ENCODE measurements at regions not wholly inside any gene's neighbourhood (a gene's known extent, or its start where the extent isn't known, plus 50 kb on each side); places are given as distances from the start of the nearest gene placed in this dataset.

- DNase-seq (ENCODE audit: low read depth in 4 of 4, low spot score in 3 of 4): no peak
Observed at GRCh38 chr19:28898249-28898648, 314.7 kb downstream of the UQCRFS1 start.

GRCh38 chr19:28889941-28890670, 322.8 kb downstream of the UQCRFS1 start:
- no peak for DNase-seq (ENCODE audit: low read depth in 4 of 4, low spot score in 3 of 4)

- DNase-seq (ENCODE audit: low read depth in 4 of 4, low spot score in 3 of 4): peak in 1 of 4 donors; percentile 31
Observed at GRCh38 chr19:28887920-28888618, 324.9 kb downstream of the UQCRFS1 start.

- DNase-seq (ENCODE audit: low read depth in 4 of 4, low spot score in 3 of 4): no peak
Observed at GRCh38 chr19:28886708-28887107, 326.2 kb downstream of the UQCRFS1 start.

- DNase-seq (ENCODE audit: low read depth in 4 of 4, low spot score in 3 of 4): no peak
Observed at GRCh38 chr19:28885965-28886364, 327.0 kb downstream of the UQCRFS1 start.

- no peak for DNase-seq (ENCODE audit: low read depth in 4 of 4, low spot score in 3 of 4)
Observed at GRCh38 chr19:28884786-28885476, 328.0 kb downstream of the UQCRFS1 start.

- no peak for DNase-seq (ENCODE audit: low read depth in 4 of 4, low spot score in 3 of 4)
Observed at GRCh38 chr19:28883241-28883693, 329.7 kb downstream of the UQCRFS1 start.

GRCh38 chr19:28882818-28883217, 330.1 kb downstream of the UQCRFS1 start:
- DNase-seq (ENCODE audit: low read depth in 4 of 4, low spot score in 3 of 4): no peak

GRCh38 chr19:28881616-28882015, 331.3 kb downstream of the UQCRFS1 start:
- peak in 1 of 4 donors; percentile 15 for DNase-seq (ENCODE audit: low read depth in 4 of 4, low spot score in 3 of 4)

- DNase-seq (ENCODE audit: low read depth in 4 of 4, low spot score in 3 of 4): no peak
Observed at GRCh38 chr19:28880735-28881401, 332.1 kb downstream of the UQCRFS1 start.

- peak; percentile 39 to 66 (median 55) for DNase-seq (ENCODE audit: low read depth in 4 of 4, low spot score in 3 of 4)
Observed at GRCh38 chr19:28878862-28879566, 333.9 kb downstream of the UQCRFS1 start.

- DNase-seq (ENCODE audit: low read depth in 4 of 4, low spot score in 3 of 4): no peak
Observed at GRCh38 chr19:28876609-28877123, 336.3 kb downstream of the UQCRFS1 start.

- DNase-seq (ENCODE audit: low read depth in 4 of 4, low spot score in 3 of 4): no peak
Observed at GRCh38 chr19:28874742-28875141, 338.2 kb downstream of the UQCRFS1 start.

- no peak for DNase-seq (ENCODE audit: low read depth in 4 of 4, low spot score in 3 of 4)
Observed at GRCh38 chr19:28873301-28873700, 339.6 kb downstream of the UQCRFS1 start.

GRCh38 chr19:28871099-28871725, 341.7 kb downstream of the UQCRFS1 start:
- DNase-seq (ENCODE audit: low read depth in 4 of 4, low spot score in 3 of 4): no peak

- no peak for DNase-seq (ENCODE audit: low read depth in 4 of 4, low spot score in 3 of 4)
Observed at GRCh38 chr19:28869459-28869858, 343.5 kb downstream of the UQCRFS1 start.

GRCh38 chr19:28868836-28869235, 344.1 kb downstream of the UQCRFS1 start:
- no peak for DNase-seq (ENCODE audit: low read depth in 4 of 4, low spot score in 3 of 4)

GRCh38 chr19:28867978-28868377, 345.0 kb downstream of the UQCRFS1 start:
- DNase-seq (ENCODE audit: low read depth in 4 of 4, low spot score in 3 of 4): no peak

GRCh38 chr19:28864577-28865042, 348.3 kb downstream of the UQCRFS1 start:
- DNase-seq (ENCODE audit: low read depth in 4 of 4, low spot score in 3 of 4): no peak
